ENCODE measurements at regions not wholly inside any gene's neighbourhood (a gene's known extent, or its start where the extent isn't known, plus 50 kb on each side); places are given as distances from the start of the nearest gene placed in this dataset.
"Not testable (repeated sequence)": the region's sequence is repeated elsewhere in the genome, so short reads cannot be mapped to it uniquely, and the experiment has no call there.

DNA sequence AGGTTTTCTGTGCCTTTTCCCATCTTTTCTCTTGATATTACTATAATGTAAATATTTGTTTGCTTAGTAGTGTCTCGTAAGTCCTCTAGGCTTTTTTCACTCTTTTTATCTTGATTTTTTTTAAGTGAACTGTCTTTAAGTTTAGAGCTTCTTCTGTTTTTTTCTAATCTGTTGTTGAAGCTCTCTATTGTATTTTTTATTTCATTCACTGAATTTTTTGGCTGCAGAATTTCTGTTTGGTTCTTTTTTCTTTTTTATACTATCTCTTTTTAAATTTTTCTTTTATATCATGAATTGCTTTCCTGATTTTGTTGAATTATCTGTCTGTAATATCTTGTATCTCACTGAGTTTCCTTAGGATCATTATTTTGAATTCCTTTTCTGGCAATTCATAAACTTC, 331.8 kb upstream of the RBMS1 start:
- Mint-ChIP-seq H3K27ac (no peak overlapping the region), H3K4me1 (no peaks in the 10 kb centered on the region), H3K27me3 (ENCODE audit: low read depth, poor library complexity) (no peaks in the 10 kb centered on the region), H3K36me3 (ENCODE audit: low read depth) (peaks cover 24% of the 10 kb centered on the region), H3K4me3 (no peak overlapping the region), H3K9me3 (peaks cover 71% of the 10 kb centered on the region)
- TF ChIP-seq, protein P1, sequence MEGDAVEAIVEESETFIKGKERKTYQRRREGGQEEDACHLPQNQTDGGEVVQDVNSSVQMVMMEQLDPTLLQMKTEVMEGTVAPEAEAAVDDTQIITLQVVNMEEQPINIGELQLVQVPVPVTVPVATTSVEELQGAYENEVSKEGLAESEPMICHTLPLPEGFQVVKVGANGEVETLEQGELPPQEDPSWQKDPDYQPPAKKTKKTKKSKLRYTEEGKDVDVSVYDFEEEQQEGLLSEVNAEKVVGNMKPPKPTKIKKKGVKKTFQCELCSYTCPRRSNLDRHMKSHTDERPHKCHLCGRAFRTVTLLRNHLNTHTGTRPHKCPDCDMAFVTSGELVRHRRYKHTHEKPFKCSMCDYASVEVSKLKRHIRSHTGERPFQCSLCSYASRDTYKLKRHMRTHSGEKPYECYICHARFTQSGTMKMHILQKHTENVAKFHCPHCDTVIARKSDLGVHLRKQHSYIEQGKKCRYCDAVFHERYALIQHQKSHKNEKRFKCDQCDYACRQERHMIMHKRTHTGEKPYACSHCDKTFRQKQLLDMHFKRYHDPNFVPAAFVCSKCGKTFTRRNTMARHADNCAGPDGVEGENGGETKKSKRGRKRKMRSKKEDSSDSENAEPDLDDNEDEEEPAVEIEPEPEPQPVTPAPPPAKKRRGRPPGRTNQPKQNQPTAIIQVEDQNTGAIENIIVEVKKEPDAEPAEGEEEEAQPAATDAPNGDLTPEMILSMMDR (IDR thresholded peaks at IDR 0.05), result no peak
- no peak for DNase-seq

- peaks cover 72% of the 10 kb centered on the region for H3K9me3 Mint-ChIP-seq
- H3K36me3 Mint-ChIP-seq (ENCODE audit: low read depth), result peaks cover 24% of the 10 kb centered on the region
- no peaks in the 10 kb centered on the region for H3K27me3 Mint-ChIP-seq (ENCODE audit: low read depth, poor library complexity)
- H3K27ac Mint-ChIP-seq, result no peak overlapping the region
- TF ChIP-seq, protein P1 (IDR thresholded peaks at IDR 0.05), result no peak
- no peak for DNase-seq
- no peak overlapping the region for H3K4me3 Mint-ChIP-seq
- no peaks in the 10 kb centered on the region for H3K4me1 Mint-ChIP-seq
Measured at GRCh38 chr2:160826496-160826895, 332.9 kb upstream of the RBMS1 start.

- H3K4me1 Mint-ChIP-seq, result no peaks in the 10 kb centered on the region
- TF ChIP-seq, protein P1 (IDR thresholded peaks at IDR 0.05), result no peak
- H3K27ac Mint-ChIP-seq, result no peak overlapping the region
- peaks cover 22% of the 10 kb centered on the region for H3K36me3 Mint-ChIP-seq (ENCODE audit: low read depth)
- H3K27me3 Mint-ChIP-seq (ENCODE audit: low read depth, poor library complexity), result no peaks in the 10 kb centered on the region
- no peak for DNase-seq
- H3K4me3 Mint-ChIP-seq, result no peak overlapping the region
- H3K9me3 Mint-ChIP-seq, result peaks cover 61% of the 10 kb centered on the region
Measured at GRCh38 chr2:160828076-160828475, 332.2 kb upstream of the TANK start.

- H3K36me3 Mint-ChIP-seq (ENCODE audit: low read depth); H3K27ac Mint-ChIP-seq; H3K4me1 Mint-ChIP-seq; H3K27me3 Mint-ChIP-seq (ENCODE audit: low read depth, poor library complexity); H3K4me3 Mint-ChIP-seq; DNase-seq: not testable (repeated sequence)
- peaks cover 28% of the 10 kb centered on the region for H3K9me3 Mint-ChIP-seq
Measured at GRCh38 chr2:160832381-160832780, 327.8 kb upstream of the TANK start.

DNA sequence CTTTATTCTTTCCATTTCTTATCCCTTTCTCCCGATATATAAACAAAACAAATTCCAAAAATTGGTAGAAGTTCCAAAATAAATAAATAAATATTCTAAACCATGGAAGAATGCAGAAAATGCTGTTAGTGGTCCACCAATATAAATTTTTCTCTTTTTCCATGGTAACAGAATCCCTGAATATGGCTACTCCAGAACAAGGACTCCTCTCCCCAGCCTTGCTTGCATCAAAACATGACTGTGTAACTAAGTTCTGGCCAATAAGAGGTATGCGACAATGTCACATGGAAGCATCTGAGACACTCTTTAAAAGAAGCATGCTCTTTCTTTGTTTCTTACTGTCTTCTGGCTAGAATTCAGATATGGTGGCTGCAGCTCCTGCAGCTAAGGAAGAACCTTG, 325.1 kb upstream of the TANK start:
- no peak for DNase-seq
- Mint-ChIP-seq H3K4me3 (no peak overlapping the region), H3K9me3 (peaks cover 12% of the 10 kb centered on the region), H3K4me1 (no peaks in the 10 kb centered on the region), H3K27ac (no peak overlapping the region), H3K27me3 (ENCODE audit: low read depth, poor library complexity) (peaks cover 6% of the 10 kb centered on the region), H3K36me3 (ENCODE audit: low read depth) (no peaks in the 10 kb centered on the region)
- TF ChIP-seq, protein P1 (IDR thresholded peaks at IDR 0.05), result no peak

DNA sequence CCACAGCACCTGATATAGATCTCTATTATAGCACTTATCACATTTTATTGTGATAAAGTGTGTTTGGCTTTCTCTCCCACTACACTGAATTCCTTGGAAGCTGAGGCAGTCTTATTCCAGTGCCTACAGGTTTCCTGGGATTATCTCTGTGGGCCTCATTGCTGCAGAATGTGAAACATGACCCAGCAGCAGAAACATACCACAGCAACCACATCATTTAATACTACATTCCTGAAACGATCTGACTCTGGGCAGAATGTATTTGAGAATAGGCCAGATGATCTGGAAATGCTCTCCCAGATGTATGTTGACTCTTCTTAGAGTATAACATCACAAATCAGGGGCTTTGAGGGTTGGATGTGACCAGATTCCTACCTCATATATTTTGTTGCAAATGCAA, 323.5 kb upstream of the TANK start:
- no peak overlapping the region for H3K27ac Mint-ChIP-seq
- H3K4me3 Mint-ChIP-seq, result no peak overlapping the region

More for the DNA sequence above, 323.5 kb upstream of the TANK start:
- peaks cover 6% of the 10 kb centered on the region for H3K27me3 Mint-ChIP-seq (ENCODE audit: low read depth, poor library complexity)
- no peak for DNase-seq
- no peaks in the 10 kb centered on the region for H3K4me1 Mint-ChIP-seq
- TF ChIP-seq, protein P1 (IDR thresholded peaks at IDR 0.05), result no peak
- peaks cover 5% of the 10 kb centered on the region for H3K9me3 Mint-ChIP-seq
- H3K36me3 Mint-ChIP-seq (ENCODE audit: low read depth), result no peaks in the 10 kb centered on the region

All from nephron progenitor cell (in vitro differentiated cells).